ENCODE measurements at regions not wholly inside any gene's neighbourhood (a gene's known extent, or its start where the extent isn't known, plus 50 kb on each side); places are given as distances from the start of the nearest gene placed in this dataset.

DNA sequence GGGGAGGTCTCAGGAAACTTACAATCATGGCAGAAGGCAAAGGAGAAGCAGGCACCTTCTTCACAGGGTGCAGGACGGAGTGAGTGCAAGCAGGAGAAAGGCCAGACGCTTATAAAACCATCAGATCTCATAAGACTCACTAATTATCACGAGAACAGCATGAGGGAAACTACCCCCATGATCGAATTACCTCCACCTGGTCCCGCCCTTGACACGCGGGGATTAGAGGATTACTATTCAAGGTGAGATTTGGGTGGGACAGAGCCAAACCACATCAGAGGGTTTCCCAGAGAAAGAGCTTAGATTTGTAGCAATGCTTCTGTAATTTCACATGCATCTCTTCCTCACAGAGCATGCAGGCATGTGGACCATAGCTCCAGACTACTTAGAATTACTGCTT lies 615.7 kb upstream of the UBE2E2 start:
- 20% methylated on average over 7 of the region's 7 CpGs for WGBS (ENCODE audit: missing lambda C conversion rate)
- Histone ChIP-seq H3K4me3 (no peak overlapping the region), H3K27ac (no peak overlapping the region), H3K4me1 (no peaks in the 10 kb centered on the region), H3K4me2 (no peak overlapping the region), H3K9me3 (no peaks in the 10 kb centered on the region)
- ATAC-seq (no peak), DNase-seq (ENCODE audit: low read depth in 1 of 2, low spot score in 1 of 2) (no peak), FAIRE-seq (no peak)
- ChIA-PET POLR2A (no interaction called here), CTCF (interaction anchor here (1.1 kb wide), 1 partner anchor 24 kb away, joined by 4 read pairs; no protein-coding TSS in a partner anchor)
- TF ChIP-seq JUNB (IDR thresholded peaks at IDR 0.05), result no peak
- no peak for TF ChIP-seq TFCP2L1 (CRISPR knock-in tag; IDR thresholded peaks at IDR 0.05)
- no peak for TF ChIP-seq FOXS1 (CRISPR knock-in tag; IDR thresholded peaks at IDR 0.05)
- no peak for TF ChIP-seq KDM5A (IDR thresholded peaks at IDR 0.05)
- TF ChIP-seq CHD2 (IDR thresholded peaks at IDR 0.05; ENCODE audit: low read length, partially characterized antibody), result no peak
- no peak for TF ChIP-seq NR3C1 (IDR thresholded peaks at IDR 0.05)
- TF ChIP-seq, protein P1, sequence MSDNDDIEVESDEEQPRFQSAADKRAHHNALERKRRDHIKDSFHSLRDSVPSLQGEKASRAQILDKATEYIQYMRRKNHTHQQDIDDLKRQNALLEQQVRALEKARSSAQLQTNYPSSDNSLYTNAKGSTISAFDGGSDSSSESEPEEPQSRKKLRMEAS (IDR thresholded peaks at IDR 0.05), result no peak
- TF ChIP-seq EHMT2 (IDR thresholded peaks at IDR 0.05; ENCODE audit: low read depth), result no peak
- TF ChIP-seq, protein P2, sequence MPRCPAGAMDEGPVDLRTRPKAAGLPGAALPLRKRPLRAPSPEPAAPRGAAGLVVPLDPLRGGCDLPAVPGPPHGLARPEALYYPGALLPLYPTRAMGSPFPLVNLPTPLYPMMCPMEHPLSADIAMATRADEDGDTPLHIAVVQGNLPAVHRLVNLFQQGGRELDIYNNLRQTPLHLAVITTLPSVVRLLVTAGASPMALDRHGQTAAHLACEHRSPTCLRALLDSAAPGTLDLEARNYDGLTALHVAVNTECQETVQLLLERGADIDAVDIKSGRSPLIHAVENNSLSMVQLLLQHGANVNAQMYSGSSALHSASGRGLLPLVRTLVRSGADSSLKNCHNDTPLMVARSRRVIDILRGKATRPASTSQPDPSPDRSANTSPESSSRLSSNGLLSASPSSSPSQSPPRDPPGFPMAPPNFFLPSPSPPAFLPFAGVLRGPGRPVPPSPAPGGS (IDR thresholded peaks at IDR 0.05), result no peak
- TF ChIP-seq, protein P3, sequence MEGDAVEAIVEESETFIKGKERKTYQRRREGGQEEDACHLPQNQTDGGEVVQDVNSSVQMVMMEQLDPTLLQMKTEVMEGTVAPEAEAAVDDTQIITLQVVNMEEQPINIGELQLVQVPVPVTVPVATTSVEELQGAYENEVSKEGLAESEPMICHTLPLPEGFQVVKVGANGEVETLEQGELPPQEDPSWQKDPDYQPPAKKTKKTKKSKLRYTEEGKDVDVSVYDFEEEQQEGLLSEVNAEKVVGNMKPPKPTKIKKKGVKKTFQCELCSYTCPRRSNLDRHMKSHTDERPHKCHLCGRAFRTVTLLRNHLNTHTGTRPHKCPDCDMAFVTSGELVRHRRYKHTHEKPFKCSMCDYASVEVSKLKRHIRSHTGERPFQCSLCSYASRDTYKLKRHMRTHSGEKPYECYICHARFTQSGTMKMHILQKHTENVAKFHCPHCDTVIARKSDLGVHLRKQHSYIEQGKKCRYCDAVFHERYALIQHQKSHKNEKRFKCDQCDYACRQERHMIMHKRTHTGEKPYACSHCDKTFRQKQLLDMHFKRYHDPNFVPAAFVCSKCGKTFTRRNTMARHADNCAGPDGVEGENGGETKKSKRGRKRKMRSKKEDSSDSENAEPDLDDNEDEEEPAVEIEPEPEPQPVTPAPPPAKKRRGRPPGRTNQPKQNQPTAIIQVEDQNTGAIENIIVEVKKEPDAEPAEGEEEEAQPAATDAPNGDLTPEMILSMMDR (IDR thresholded peaks at IDR 0.05), result no peak
- TF ChIP-seq, protein P4, sequence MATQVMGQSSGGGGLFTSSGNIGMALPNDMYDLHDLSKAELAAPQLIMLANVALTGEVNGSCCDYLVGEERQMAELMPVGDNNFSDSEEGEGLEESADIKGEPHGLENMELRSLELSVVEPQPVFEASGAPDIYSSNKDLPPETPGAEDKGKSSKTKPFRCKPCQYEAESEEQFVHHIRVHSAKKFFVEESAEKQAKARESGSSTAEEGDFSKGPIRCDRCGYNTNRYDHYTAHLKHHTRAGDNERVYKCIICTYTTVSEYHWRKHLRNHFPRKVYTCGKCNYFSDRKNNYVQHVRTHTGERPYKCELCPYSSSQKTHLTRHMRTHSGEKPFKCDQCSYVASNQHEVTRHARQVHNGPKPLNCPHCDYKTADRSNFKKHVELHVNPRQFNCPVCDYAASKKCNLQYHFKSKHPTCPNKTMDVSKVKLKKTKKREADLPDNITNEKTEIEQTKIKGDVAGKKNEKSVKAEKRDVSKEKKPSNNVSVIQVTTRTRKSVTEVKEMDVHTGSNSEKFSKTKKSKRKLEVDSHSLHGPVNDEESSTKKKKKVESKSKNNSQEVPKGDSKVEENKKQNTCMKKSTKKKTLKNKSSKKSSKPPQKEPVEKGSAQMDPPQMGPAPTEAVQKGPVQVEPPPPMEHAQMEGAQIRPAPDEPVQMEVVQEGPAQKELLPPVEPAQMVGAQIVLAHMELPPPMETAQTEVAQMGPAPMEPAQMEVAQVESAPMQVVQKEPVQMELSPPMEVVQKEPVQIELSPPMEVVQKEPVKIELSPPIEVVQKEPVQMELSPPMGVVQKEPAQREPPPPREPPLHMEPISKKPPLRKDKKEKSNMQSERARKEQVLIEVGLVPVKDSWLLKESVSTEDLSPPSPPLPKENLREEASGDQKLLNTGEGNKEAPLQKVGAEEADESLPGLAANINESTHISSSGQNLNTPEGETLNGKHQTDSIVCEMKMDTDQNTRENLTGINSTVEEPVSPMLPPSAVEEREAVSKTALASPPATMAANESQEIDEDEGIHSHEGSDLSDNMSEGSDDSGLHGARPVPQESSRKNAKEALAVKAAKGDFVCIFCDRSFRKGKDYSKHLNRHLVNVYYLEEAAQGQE (IDR thresholded peaks at IDR 0.05), result no peak

DNA sequence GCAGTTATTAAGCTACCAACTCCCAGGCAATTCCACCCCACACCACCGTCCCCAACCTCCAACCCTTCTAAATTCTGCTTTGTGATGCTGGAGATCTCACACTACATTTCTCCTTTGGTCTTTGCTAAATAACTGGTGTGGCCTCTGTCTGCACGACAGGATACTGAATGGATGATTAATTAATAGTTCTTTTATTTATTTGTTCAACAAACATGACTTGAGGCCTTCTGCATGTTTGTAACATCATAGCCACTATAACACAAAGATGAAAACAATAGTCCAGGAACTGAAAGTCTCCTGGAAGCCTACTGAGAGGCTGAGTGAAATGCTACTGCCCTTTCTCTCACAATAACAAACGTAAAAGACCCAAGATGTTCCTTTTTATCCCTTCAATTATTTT lies 609.5 kb upstream of the UBE2E2 start:
- Histone ChIP-seq H3K9me3 (no peaks in the 10 kb centered on the region), H3K4me2 (no peak overlapping the region), H3K4me3 (no peak overlapping the region), H3K4me1 (no peaks in the 10 kb centered on the region), H3K27ac (no peak overlapping the region)
- no peak for TF ChIP-seq MYC (IDR thresholded peaks at IDR 0.05; ENCODE audit: borderline replicate concordance, low read length)
- TF ChIP-seq BHLHE40 (IDR thresholded peaks at IDR 0.05; ENCODE audit: low read depth, low read length), result no peak
- no peak for TF ChIP-seq NFE2L2 (conservative IDR thresholded peaks at IDR 0.05; ENCODE audit: low read length)
- TF ChIP-seq EP300 (IDR thresholded peaks at IDR 0.05), result no peak
- TF ChIP-seq POLR2AphosphoS2 (conservative IDR thresholded peaks at IDR 0.05; ENCODE audit: low read length), result no peak
- TF ChIP-seq CBX8 (IDR thresholded peaks at IDR 0.05), result no peak
- TF ChIP-seq NR3C1 (IDR thresholded peaks at IDR 0.05), result no peak
- TF ChIP-seq TFCP2L1 (CRISPR knock-in tag; IDR thresholded peaks at IDR 0.05), result no peak
- TF ChIP-seq, protein P4 (IDR thresholded peaks at IDR 0.05), result no peak
- TF ChIP-seq, protein P5, sequence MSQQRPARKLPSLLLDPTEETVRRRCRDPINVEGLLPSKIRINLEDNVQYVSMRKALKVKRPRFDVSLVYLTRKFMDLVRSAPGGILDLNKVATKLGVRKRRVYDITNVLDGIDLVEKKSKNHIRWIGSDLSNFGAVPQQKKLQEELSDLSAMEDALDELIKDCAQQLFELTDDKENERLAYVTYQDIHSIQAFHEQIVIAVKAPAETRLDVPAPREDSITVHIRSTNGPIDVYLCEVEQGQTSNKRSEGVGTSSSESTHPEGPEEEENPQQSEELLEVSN (IDR thresholded peaks at IDR 0.05; ENCODE audit: borderline replicate concordance, low read depth), result no peak
- TF ChIP-seq HOXB13 (CRISPR knock-in tag; IDR thresholded peaks at IDR 0.05; ENCODE audit: low read depth), result no peak
- no peak for TF ChIP-seq NPAS2 (CRISPR knock-in tag; IDR thresholded peaks at IDR 0.05; ENCODE audit: borderline replicate concordance)
- no peak for TF ChIP-seq HDAC2 (IDR thresholded peaks at IDR 0.05)
- no peak for TF ChIP-seq EHMT2 (IDR thresholded peaks at IDR 0.05; ENCODE audit: low read depth)
- no peak for TF ChIP-seq KDM5A (IDR thresholded peaks at IDR 0.05)
- no peak for TF ChIP-seq FOSL2 (IDR thresholded peaks at IDR 0.05)
- no peak for TF ChIP-seq FOSL2 (CRISPR knock-in tag; IDR thresholded peaks at IDR 0.05)
- no peak for TF ChIP-seq JUN (IDR thresholded peaks at IDR 0.05)
- no peak for TF ChIP-seq RFX5 (IDR thresholded peaks at IDR 0.05)
- TF ChIP-seq EHF (CRISPR knock-in tag; IDR thresholded peaks at IDR 0.05), result no peak
- ATAC-seq (no peak), FAIRE-seq (no peak), DNase-seq (ENCODE audit: low read depth in 1 of 2, low spot score in 1 of 2) (no peak)
- ChIA-PET POLR2A (no interaction called here), CTCF (interaction anchor here (0.6 kb wide), 1 partner anchor 102 kb away, joined by 3 read pairs; no protein-coding TSS in a partner anchor)
- 0% methylated on average over 3 of the region's 3 CpGs for WGBS (ENCODE audit: missing lambda C conversion rate)
